ENCODE measurements at regions not wholly inside any gene's neighbourhood (a gene's known extent, or its start where the extent isn't known, plus 50 kb on each side); places are given as distances from the start of the nearest gene placed in this dataset.
"Not testable (repeated sequence)": the region's sequence is repeated elsewhere in the genome, so short reads cannot be mapped to it uniquely, and the experiment has no call there.

DNA sequence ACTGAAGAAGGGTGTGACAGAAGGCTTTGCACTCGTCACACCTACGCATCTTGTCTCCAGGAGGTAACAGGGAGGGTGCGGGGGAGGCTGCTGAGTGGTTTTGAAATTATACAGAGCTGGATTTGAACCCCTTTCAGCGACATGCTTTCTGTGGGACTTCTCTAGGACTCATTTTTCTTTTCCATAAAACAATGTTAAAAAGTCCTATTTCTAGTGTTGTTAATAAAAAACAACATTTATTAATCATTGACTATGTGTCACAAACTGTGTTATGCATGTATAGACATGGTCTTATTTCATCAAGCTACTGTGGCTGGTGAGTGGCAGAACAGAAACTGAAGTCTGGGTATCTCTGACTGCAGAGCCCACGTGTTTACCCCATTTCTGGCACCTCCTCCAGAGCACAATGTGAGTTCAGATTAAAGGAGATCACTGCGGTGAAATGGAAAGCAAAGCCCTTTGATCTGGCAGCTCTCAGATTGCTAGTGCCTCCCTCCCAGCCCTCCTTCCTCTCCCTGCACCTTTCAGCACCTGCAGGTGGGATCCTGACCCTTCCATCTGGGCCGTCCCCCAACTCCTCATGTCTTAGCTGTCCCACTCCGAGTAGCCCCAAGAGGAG, 315.5 kb upstream of the MYT1L start:
- peaks cover 1% of the 10 kb centered on the region for H3K9me3 ChIP-seq (ENCODE audit: low read depth, low read length)
- TF ChIP-seq, protein P1, sequence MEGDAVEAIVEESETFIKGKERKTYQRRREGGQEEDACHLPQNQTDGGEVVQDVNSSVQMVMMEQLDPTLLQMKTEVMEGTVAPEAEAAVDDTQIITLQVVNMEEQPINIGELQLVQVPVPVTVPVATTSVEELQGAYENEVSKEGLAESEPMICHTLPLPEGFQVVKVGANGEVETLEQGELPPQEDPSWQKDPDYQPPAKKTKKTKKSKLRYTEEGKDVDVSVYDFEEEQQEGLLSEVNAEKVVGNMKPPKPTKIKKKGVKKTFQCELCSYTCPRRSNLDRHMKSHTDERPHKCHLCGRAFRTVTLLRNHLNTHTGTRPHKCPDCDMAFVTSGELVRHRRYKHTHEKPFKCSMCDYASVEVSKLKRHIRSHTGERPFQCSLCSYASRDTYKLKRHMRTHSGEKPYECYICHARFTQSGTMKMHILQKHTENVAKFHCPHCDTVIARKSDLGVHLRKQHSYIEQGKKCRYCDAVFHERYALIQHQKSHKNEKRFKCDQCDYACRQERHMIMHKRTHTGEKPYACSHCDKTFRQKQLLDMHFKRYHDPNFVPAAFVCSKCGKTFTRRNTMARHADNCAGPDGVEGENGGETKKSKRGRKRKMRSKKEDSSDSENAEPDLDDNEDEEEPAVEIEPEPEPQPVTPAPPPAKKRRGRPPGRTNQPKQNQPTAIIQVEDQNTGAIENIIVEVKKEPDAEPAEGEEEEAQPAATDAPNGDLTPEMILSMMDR (IDR thresholded peaks at IDR 0.05; ENCODE audit: extremely low read depth, low read depth, low read length) = no peak
- no peaks in the 10 kb centered on the region for H3K4me1 ChIP-seq (ENCODE audit: insufficient read depth, low read length)
- H3K4me2 ChIP-seq (ENCODE audit: insufficient read depth, low read length) = no peak overlapping the region
- no peak overlapping the region for H3K27ac ChIP-seq (ENCODE audit: low read depth, low read length)
- no peaks in the 10 kb centered on the region for H3K36me3 ChIP-seq (ENCODE audit: insufficient read depth, low read length)
- H4K20me1 ChIP-seq (ENCODE audit: insufficient read depth, low read length) = no peaks in the 10 kb centered on the region
- no peaks in the 10 kb centered on the region for H3K79me2 ChIP-seq (ENCODE audit: insufficient read depth, low read length)
- H3K27me3 ChIP-seq (ENCODE audit: insufficient read depth, low read length) = no peaks in the 10 kb centered on the region
- no peak overlapping the region for H3K4me3 ChIP-seq (ENCODE audit: insufficient read depth, low read length)
- DNase-seq (ENCODE audit: insufficient read length, low spot score, missing footprints) = no peak
- no peak overlapping the region for H2AFZ ChIP-seq (ENCODE audit: low read length)

DNA sequence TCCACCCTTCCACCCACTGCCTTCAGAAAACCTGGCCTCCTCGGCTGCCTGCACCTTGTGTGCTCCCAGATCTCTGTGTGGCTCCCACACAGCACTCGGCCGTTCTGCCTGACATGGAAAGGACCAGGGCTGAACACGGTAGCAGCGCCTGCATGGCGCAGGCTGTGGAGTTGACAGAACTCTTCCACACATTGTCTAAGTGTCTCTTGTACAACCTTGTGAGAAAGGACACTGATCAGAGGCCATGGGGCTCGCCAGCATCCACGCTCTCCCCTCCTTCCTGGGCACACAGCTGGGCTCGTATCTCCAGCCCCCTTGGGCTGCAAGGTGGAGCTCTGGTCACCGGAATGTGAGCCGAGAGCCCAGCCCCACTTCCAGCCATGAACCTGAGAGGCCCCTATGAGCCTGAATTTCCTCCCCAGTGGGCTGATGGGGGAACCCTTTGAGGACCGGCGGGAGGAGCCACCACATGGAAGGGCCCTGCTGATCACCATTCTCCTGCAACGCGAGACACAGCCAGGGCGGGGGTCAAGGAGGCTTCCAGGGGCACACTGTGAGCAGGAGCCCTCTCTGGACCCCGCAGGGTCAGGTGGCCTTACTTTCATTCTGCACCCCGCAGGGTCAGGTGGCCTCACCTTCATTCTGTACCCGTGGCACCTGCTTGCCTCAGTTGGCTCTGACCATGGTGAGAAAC, 314.2 kb upstream of the MYT1L start:
- TF ChIP-seq, protein P1 (IDR thresholded peaks at IDR 0.05; ENCODE audit: extremely low read depth, low read depth, low read length) = no peak
- no peak for DNase-seq (ENCODE audit: insufficient read length, low spot score, missing footprints)
- Histone ChIP-seq H3K27ac (ENCODE audit: low read depth, low read length) (no peak overlapping the region), H3K79me2 (ENCODE audit: insufficient read depth, low read length) (no peaks in the 10 kb centered on the region), H3K27me3 (ENCODE audit: insufficient read depth, low read length) (no peaks in the 10 kb centered on the region), H3K36me3 (ENCODE audit: insufficient read depth, low read length) (no peaks in the 10 kb centered on the region), H3K9me3 (ENCODE audit: low read depth, low read length) (peaks cover 5% of the 10 kb centered on the region), H2AFZ (ENCODE audit: low read length) (no peak overlapping the region), H3K4me1 (ENCODE audit: insufficient read depth, low read length) (no peaks in the 10 kb centered on the region), H3K4me3 (ENCODE audit: insufficient read depth, low read length) (no peak overlapping the region), H4K20me1 (ENCODE audit: insufficient read depth, low read length) (no peaks in the 10 kb centered on the region), H3K4me2 (ENCODE audit: insufficient read depth, low read length) (no peak overlapping the region)

GRCh38 chr2:2644751-2645150, 313.7 kb upstream of the MYT1L start:
- not testable (repeated sequence) for H4K20me1 ChIP-seq (ENCODE audit: insufficient read depth, low read length); H3K79me2 ChIP-seq (ENCODE audit: insufficient read depth, low read length); H2AFZ ChIP-seq (ENCODE audit: low read length); H3K9me3 ChIP-seq (ENCODE audit: low read depth, low read length); H3K4me2 ChIP-seq (ENCODE audit: insufficient read depth, low read length); DNase-seq (ENCODE audit: insufficient read length, low spot score, missing footprints); H3K36me3 ChIP-seq (ENCODE audit: insufficient read depth, low read length); H3K27ac ChIP-seq (ENCODE audit: low read depth, low read length); H3K4me3 ChIP-seq (ENCODE audit: insufficient read depth, low read length); H3K27me3 ChIP-seq (ENCODE audit: insufficient read depth, low read length); H3K4me1 ChIP-seq (ENCODE audit: insufficient read depth, low read length)

GRCh38 chr2:2644040-2644439, 313.0 kb upstream of the MYT1L start:
- H3K4me2 ChIP-seq (ENCODE audit: insufficient read depth, low read length) = no peak overlapping the region
- H3K36me3 ChIP-seq (ENCODE audit: insufficient read depth, low read length) = no peaks in the 10 kb centered on the region
- H4K20me1 ChIP-seq (ENCODE audit: insufficient read depth, low read length) = no peaks in the 10 kb centered on the region
- no peak for DNase-seq (ENCODE audit: insufficient read length, low spot score, missing footprints)
- no peaks in the 10 kb centered on the region for H3K4me1 ChIP-seq (ENCODE audit: insufficient read depth, low read length)
- no peak overlapping the region for H3K4me3 ChIP-seq (ENCODE audit: insufficient read depth, low read length)
- no peaks in the 10 kb centered on the region for H3K79me2 ChIP-seq (ENCODE audit: insufficient read depth, low read length)
- peaks cover 5% of the 10 kb centered on the region for H3K9me3 ChIP-seq (ENCODE audit: low read depth, low read length)
- H2AFZ ChIP-seq (ENCODE audit: low read length) = no peak overlapping the region
- H3K27me3 ChIP-seq (ENCODE audit: insufficient read depth, low read length) = no peaks in the 10 kb centered on the region
- H3K27ac ChIP-seq (ENCODE audit: low read depth, low read length) = no peak overlapping the region
- TF ChIP-seq, protein P1 (IDR thresholded peaks at IDR 0.05; ENCODE audit: extremely low read depth, low read depth, low read length) = no peak

Measured in osteoblast (primary cell).